Lower lobe of right lung (tissue), 2 donors: ENCODE measurements at regions not wholly inside any gene's neighbourhood (a gene's known extent, or its start where the extent isn't known, plus 50 kb on each side); places are given as distances from the start of the nearest gene placed in this dataset.

ENCODE experiments used
- ATAC-seq, 2 donors: fragments of 200-7000 bp; cut with Tn5 transposase; one replicate each; pipeline ENCODE4 v1.9.1; 2020 to 2022; ENCODE audit warnings: mild to moderate bottlenecking in 2 of 2, moderate library complexity in 2 of 2
- DNase-seq: peaks from one replicate; pipeline ENCODE4 v3.0.0-alpha.2; 2020
- H3K27ac ChIP-seq: fragments of 200-600 bp; one replicate; pipeline ENCODE4 v1.8.0; 2022
- H3K27me3 ChIP-seq: fragments of 200-600 bp; one replicate; pipeline ENCODE4 v1.8.0; 2022; ENCODE audit warnings: low read depth
- H3K36me3 ChIP-seq: fragments of 200-600 bp; one replicate; pipeline ENCODE4 v1.8.0; 2022; ENCODE audit warnings: mild to moderate bottlenecking
- H3K4me1 ChIP-seq: fragments of 200-600 bp; one replicate; pipeline ENCODE4 v1.8.0; 2022
- H3K4me3 ChIP-seq: fragments of 200-600 bp; one replicate; pipeline ENCODE4 v1.8.0; 2022; ENCODE audit warnings: mild to moderate bottlenecking
- H3K9me3 ChIP-seq: fragments of 200-600 bp; one replicate; pipeline ENCODE4 v1.8.0; 2022
- CTCF ChIP-seq: fragments of 200-600 bp; IDR thresholded peaks from one replicate; pipeline ENCODE4 v1.8.0; 2022; ENCODE audit warnings: antibody characterized with exemption, mild to moderate bottlenecking
- intact Hi-C: fragments of 100-400 bp; cut with DNase I; formaldehyde crosslinking; loops from one replicate; pipeline ENCODE4 v1.11.0; 2022
- donor health status: DM: no; HTN: yes; CAD: no; lungs with severe emphysema.

- Histone ChIP-seq H3K27me3 (no peaks in the 10 kb centered on the region), H3K9me3 (no peaks in the 10 kb centered on the region), H3K4me3 (no peak overlapping the region), H3K36me3 (no peaks in the 10 kb centered on the region), H3K4me1 (no peaks in the 10 kb centered on the region), H3K27ac (no peak overlapping the region)
- no peak for TF ChIP-seq CTCF
- intact Hi-C loops = no loop called here
- ATAC-seq (no peak), DNase-seq (no peak)
Measured at GRCh38 chr6:168179133-168179532, 100.1 kb upstream of the FRMD1 start.

- Histone ChIP-seq H3K27ac (no peak overlapping the region), H3K36me3 (no peaks in the 10 kb centered on the region), H3K27me3 (no peaks in the 10 kb centered on the region), H3K9me3 (no peaks in the 10 kb centered on the region), H3K4me3 (no peak overlapping the region), H3K4me1 (no peaks in the 10 kb centered on the region)
- intact Hi-C loops = no loop called here
- no peak for DNase-seq
- no peak for TF ChIP-seq CTCF
- no peak for ATAC-seq
Measured at GRCh38 chr6:168177103-168177891, 98.3 kb upstream of the FRMD1 start.

GRCh38 chr6:168171673-168172353 is 92.8 kb upstream of the FRMD1 start:
- Histone ChIP-seq H3K4me3 (no peak overlapping the region), H3K36me3 (no peaks in the 10 kb centered on the region), H3K27ac (no peak overlapping the region), H3K4me1 (no peaks in the 10 kb centered on the region), H3K27me3 (no peaks in the 10 kb centered on the region), H3K9me3 (no peaks in the 10 kb centered on the region)
- TF ChIP-seq CTCF = no peak
- ATAC-seq (no peak), DNase-seq (no peak)
- intact Hi-C loops = no loop called here

GRCh38 chr6:168170841-168171601 is 92.0 kb upstream of the FRMD1 start:
- no peak overlapping the region for H3K27ac ChIP-seq
- no peak for ATAC-seq

More at GRCh38 chr6:168170841-168171601, 92.0 kb upstream of the FRMD1 start:
- TF ChIP-seq CTCF = no peak
- Histone ChIP-seq H3K9me3 (no peaks in the 10 kb centered on the region), H3K36me3 (no peaks in the 10 kb centered on the region), H3K27me3 (no peaks in the 10 kb centered on the region), H3K4me3 (no peak overlapping the region), H3K4me1 (no peaks in the 10 kb centered on the region)
- DNase-seq = no peak
- intact Hi-C loops = no loop called here
